K562 (cell line): ENCODE measurements at regions not wholly inside any gene's neighbourhood (a gene's known extent, or its start where the extent isn't known, plus 50 kb on each side); places are given as distances from the start of the nearest gene placed in this dataset.

Source experiments
- ATAC-seq: fragments of 200-7000 bp; cut with Tn5 transposase; 3 replicates; pipeline ENCODE4 v1.9.1; 2020; ENCODE audit warnings: moderate library complexity
- BruUV-seq: library from RNA; stranded (reverse); fragments of 400-500 nt; replicated peaks from 2 replicates; lab custom pipeline; 2021; lab: Mats Ljungman, UMichigan
- CTCF ChIA-PET: fragments of 300-600 bp; formaldehyde crosslinking; extraction: SDS; loops from one replicate; lab custom pipeline; 2021; ENCODE audit warnings: low intra/inter-chr PET ratio; lab: Yijun Ruan, JAX
- POLR2A ChIA-PET: fragments of 300-600, 350-650 bp; sonication (Branson Sonifier 250); formaldehyde crosslinking; extraction: SDS; loops from one replicate; lab custom pipeline; 2021; ENCODE audit warnings: antibody characterized with exemption, inconsistent platforms; lab: Yijun Ruan, JAX
- DNase-seq, 4 experiments: peaks; one replicate each; pipeline versions ENCODE4 v3.0.0 to v3.0.0-alpha.2; 2011 to 2018; ENCODE audit warnings: low spot score in 3 of 4, mixed read lengths in 3 of 4; ENCODE audit errors: extremely low read depth in 1 of 4
- FAIRE-seq: peaks from 2 replicates; lab custom pipeline; 2011; peaks lifted over from hg19 to GRCh38; lab: Jason Lieb, UNC
- H2AFZ ChIP-seq: 2 replicates; pipeline ENCODE4 v1.6.0; 2011; ENCODE audit warnings: low read depth, low read length, control low read depth, inconsistent platforms
- H3K27ac ChIP-seq: fragments of 200-600 bp; 3 replicates; pipeline ENCODE4 v1.8.0; 2011; ENCODE audit warnings: low read depth, mild to moderate bottlenecking, control low read depth, inconsistent platforms, low read length, moderate library complexity, mixed read lengths; ENCODE audit errors: extremely low read depth
- H3K27me3 ChIP-seq, 2 experiments: fragments of 300-600 bp in 1 of 2; 2 replicates in 1 of 2; 3 replicates in 1 of 2; pipeline versions ENCODE4 v1.6.0 to v1.8.0; 2011; ENCODE audit warnings: inconsistent platforms in 2 of 2, low read length in 2 of 2, mild to moderate bottlenecking in 1 of 2, mixed read lengths in 1 of 2, moderate library complexity in 1 of 2; ENCODE audit not compliant: control insufficient read depth in 2 of 2, insufficient read depth in 2 of 2
- H3K36me3 ChIP-seq: fragments of 300-600 bp; 3 replicates; pipeline ENCODE4 v1.8.0; 2011; ENCODE audit warnings: mild to moderate bottlenecking, low read length, inconsistent platforms; ENCODE audit not compliant: control insufficient read depth, insufficient read depth
- H3K4me1 ChIP-seq, 2 experiments: fragments of 200-600 bp in 1 of 2; replicated peaks in 1 of 2; 2 replicates in 1 of 2; 3 replicates in 1 of 2; pipeline versions ENCODE4 v1.5.1 to v1.8.0; 2011; ENCODE audit warnings: inconsistent platforms in 2 of 2, low read length in 2 of 2, mild to moderate bottlenecking in 1 of 2, mixed read lengths in 1 of 2, moderate library complexity in 1 of 2; ENCODE audit not compliant: control insufficient read depth in 2 of 2, insufficient read depth in 2 of 2
- H3K4me2 ChIP-seq: 2 replicates; pipeline ENCODE4 v1.6.1; 2011; ENCODE audit warnings: low read length, control low read depth, inconsistent platforms, mixed read lengths; ENCODE audit not compliant: insufficient read depth
- H3K4me3 ChIP-seq: fragments of 200-600 bp; sonication (generic), shearing (Covaris generic); 2 replicates; pipeline ENCODE4 v1.5.1; 2016; ENCODE audit warnings: control low read depth, inconsistent platforms
- H3K79me2 ChIP-seq: fragments of 200-600 bp; 3 replicates; pipeline ENCODE4 v1.8.0; 2011; ENCODE audit warnings: low read length, inconsistent platforms; ENCODE audit not compliant: control insufficient read depth, insufficient read depth
- H3K9ac ChIP-seq, 2 experiments: 2 replicates each; pipeline versions ENCODE4 v1.6.0 to v1.6.1; 2011; ENCODE audit warnings: low read depth in 2 of 2, low read length in 2 of 2, control low read depth in 1 of 2, inconsistent platforms in 1 of 2, mild to moderate bottlenecking in 1 of 2, mixed read lengths in 1 of 2; ENCODE audit not compliant: insufficient read depth in 1 of 2
- H3K9me1 ChIP-seq: one replicate; pipeline ENCODE4 v1.6.0; 2011; ENCODE audit warnings: inconsistent platforms, mild to moderate bottlenecking, low read length, moderate library complexity; ENCODE audit not compliant: control insufficient read depth, insufficient read depth
- H3K9me3 ChIP-seq: replicated peaks from 2 replicates; pipeline ENCODE4 v1.5.1; 2011; ENCODE audit warnings: low read depth, low read length, inconsistent platforms; ENCODE audit not compliant: control insufficient read depth, insufficient read depth
- H4K20me1 ChIP-seq: replicated peaks from 2 replicates; pipeline ENCODE4 v1.6.1; 2011; ENCODE audit warnings: low read length, inconsistent platforms, mixed read lengths; ENCODE audit not compliant: control insufficient read depth, insufficient read depth
- ARID3B ChIP-seq: fragments of 250-450 bp; sonication (Bioruptor Pico); IDR thresholded peaks from 2 replicates; pipeline ENCODE4 v1.4.0; 2020; ENCODE audit warnings: borderline replicate concordance
- ATF7 ChIP-seq: fragments of 450-650 bp; IDR thresholded peaks from 2 replicates; pipeline ENCODE4 v1.7.1; 2014; ENCODE audit warnings: mild to moderate bottlenecking, moderate library complexity
- CC2D1A ChIP-seq: fragments of 450-650 bp; IDR thresholded peaks from 2 replicates; pipeline ENCODE4 v1.6.1; 2017; ENCODE audit warnings: mild to moderate bottlenecking
- FOXK1 ChIP-seq: sonication (generic); formaldehyde crosslinking; IDR thresholded peaks from 2 replicates; pipeline ENCODE4 v1.8.0; 2022; ENCODE audit warnings: missing genetic modification reagents, mild to moderate bottlenecking, borderline replicate concordance
- LEF1 ChIP-seq: fragments of 450-650 bp; IDR thresholded peaks from 2 replicates; pipeline ENCODE4 v1.6.1; 2016; ENCODE audit warnings: mild to moderate bottlenecking
- NFYB ChIP-seq: IDR thresholded peaks from 2 replicates; pipeline ENCODE4 v1.6.1; 2011; ENCODE audit warnings: mild to moderate bottlenecking, moderate library complexity; ENCODE audit not compliant: insufficient read length; ENCODE audit errors: extremely low read depth
- RBM22 ChIP-seq: fragments of 200-400 bp; formaldehyde crosslinking; IDR thresholded peaks from 2 replicates; pipeline ENCODE4 v1.6.1; 2018; ENCODE audit warnings: low read length, low read depth; ENCODE audit not compliant: poor library complexity, severe bottlenecking
- SMAD4 ChIP-seq: fragments of 250-450 bp; sonication (Bioruptor Pico); conservative IDR thresholded peaks from 2 replicates; pipeline ENCODE4 v1.8.0; 2021; ENCODE audit warnings: inconsistent platforms, mild to moderate bottlenecking, moderate library complexity
- SMARCA5 ChIP-seq: fragments of 450-650 bp; IDR thresholded peaks from 2 replicates; pipeline ENCODE4 v1.6.1; 2016
- ZNF197 ChIP-seq: fragments of 200-800 bp; sonication (Bioruptor generic); IDR thresholded peaks from 2 replicates; pipeline ENCODE4 v1.6.1; 2016; ENCODE audit warnings: low read depth, missing genetic modification characterization, missing compliant biosample characterization
- ZNF354B ChIP-seq: fragments of 250-450 bp; sonication (Bioruptor Pico); IDR thresholded peaks from 2 replicates; pipeline ENCODE4 v1.4.0; 2020
- ZZZ3 ChIP-seq: fragments of 450-650 bp; IDR thresholded peaks from 2 replicates; pipeline ENCODE4 v1.6.1; 2016; ENCODE audit warnings: antibody characterized with exemption, mild to moderate bottlenecking, moderate library complexity
- WGBS: fragments of 100-300 bp; shearing (Covaris generic); methylation state at CpG from one replicate; pipeline ENCODE4 v1.1.6; 2016; ENCODE audit warnings: low coverage, mixed read lengths; ENCODE audit not compliant: insufficient coverage; ENCODE audit errors: missing lambda C conversion rate; 5-methylcytosine and 5-hydroxymethylcytosine counted together
- in situ Hi-C: fragments of 300-500 bp; cut with MboI; formaldehyde crosslinking; loops from 4 replicates; pipeline ENCODE4 v1.15.0; 2018; ENCODE audit warnings: inconsistent platforms, mixed read lengths
- intact Hi-C: fragments of 100-400 bp; cut with micrococcal nuclease; formaldehyde crosslinking; loops from 2 replicates; pipeline ENCODE4 v1.14.2; 2022
- TF ChIP-seq, protein P1 (sequence below): fragments of 250-450 bp; sonication (Bioruptor Pico); IDR thresholded peaks from 2 replicates; pipeline ENCODE4 v1.5.0; 2020; ENCODE audit warnings: mild to moderate bottlenecking

DNA sequence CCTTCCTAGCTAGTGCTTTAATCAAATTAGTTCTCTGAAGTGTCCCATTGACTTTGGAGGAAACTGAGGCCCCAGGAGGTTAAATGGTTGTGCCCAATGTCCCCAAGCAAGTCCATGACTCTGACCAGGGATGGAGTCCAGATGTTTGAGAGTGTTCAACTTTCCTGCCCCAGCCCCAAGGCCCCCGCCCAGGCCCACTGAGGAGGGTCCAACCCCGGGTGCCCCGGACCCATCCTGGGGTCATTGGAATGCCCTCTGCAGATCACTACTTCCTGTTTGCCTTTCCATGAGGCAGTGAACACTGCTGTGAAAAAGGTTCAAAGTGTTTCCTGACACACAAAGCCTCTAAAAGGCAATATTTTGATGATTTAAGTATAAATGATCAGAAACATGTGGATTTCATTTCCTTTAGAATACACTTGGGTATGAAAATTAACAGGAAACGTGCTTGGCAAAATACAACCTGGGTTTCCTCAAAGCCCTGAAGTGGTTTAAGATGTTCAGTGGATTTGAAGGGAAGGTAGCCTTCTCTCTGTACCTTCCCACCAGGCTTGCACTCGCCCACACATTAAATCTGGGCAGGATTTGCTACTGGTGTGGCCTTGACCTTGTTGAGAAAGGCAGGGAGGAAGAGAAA, 335.7 kb downstream of the TSHZ3 start:
- WGBS = 0% methylated on average over 5 of the region's 5 CpGs
- ChIA-PET POLR2A (no interaction called here), CTCF (no interaction called here)
- H3K27me3 ChIP-seq = no peaks in the 10 kb centered on the region
- BruUV-seq = no TSS peak
- no peak overlapping the region for H3K4me3 ChIP-seq
- no peak for ATAC-seq
- TF ChIP-seq ATF7 (no peak), FOXK1 (no peak), SMAD4 (no peak), SMARCA5 (no peak), RBM22 (no peak)
- H3K9me3 ChIP-seq = no peaks in the 10 kb centered on the region
- H3K4me2 ChIP-seq = no peak overlapping the region
- H3K79me2 ChIP-seq = no peaks in the 10 kb centered on the region
- H4K20me1 ChIP-seq = no peaks in the 10 kb centered on the region
- no peak for FAIRE-seq
- no peak overlapping the region for H3K27ac ChIP-seq
- H3K4me1 ChIP-seq = no peaks in the 10 kb centered on the region
- H2AFZ ChIP-seq = no peak overlapping the region
- in situ Hi-C loops = no loop called here
- intact Hi-C loops = no loop called here
- no peak overlapping the region for H3K9ac ChIP-seq
- no peak for DNase-seq
- H3K36me3 ChIP-seq = no peaks in the 10 kb centered on the region
- no peaks in the 10 kb centered on the region for H3K9me1 ChIP-seq

DNA sequence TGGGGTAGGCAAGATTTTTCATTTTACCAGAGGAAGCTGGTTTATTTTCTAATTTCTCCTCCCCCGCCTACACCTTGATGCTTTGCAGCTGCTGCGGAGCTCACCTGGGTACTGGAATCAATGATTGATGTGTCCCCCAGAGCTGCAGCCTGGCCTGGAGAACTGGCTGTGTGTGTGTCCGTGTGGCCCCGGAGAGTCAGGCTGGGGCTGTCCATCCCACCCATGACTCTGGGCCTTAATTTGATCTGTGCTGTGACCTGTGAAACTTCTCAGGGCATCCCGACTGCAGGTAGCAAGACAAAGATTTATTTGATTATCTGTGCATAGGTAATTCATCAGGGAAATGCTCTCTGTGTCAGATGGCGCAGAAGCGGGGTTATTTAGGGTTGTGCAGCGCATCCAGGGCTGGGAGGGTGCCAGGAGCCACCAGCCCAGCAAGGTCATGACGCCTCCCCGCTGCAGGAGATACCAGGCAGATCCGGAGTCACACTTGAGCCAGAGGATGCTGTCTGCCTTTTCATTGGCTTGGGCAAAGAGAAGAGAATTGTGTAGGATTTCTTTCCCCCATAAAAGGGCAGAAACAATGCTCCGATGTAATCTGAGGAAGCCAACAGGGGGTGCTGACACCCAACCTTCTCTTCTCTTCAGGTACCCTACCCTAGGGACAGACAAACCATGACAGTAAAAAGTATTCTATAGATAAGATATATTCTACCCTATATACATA, 346.6 kb downstream of the TSHZ3 start:
- H4K20me1 ChIP-seq = no peaks in the 10 kb centered on the region
- DNase-seq = peak in 1 of 4 experiments; percentile 3
- no peaks in the 10 kb centered on the region for H3K9me1 ChIP-seq
- intact Hi-C loops (no loop called here), in situ Hi-C loops (no loop called here)
- no peak for ATAC-seq
- no peaks in the 10 kb centered on the region for H3K9me3 ChIP-seq
- BruUV-seq = no TSS peak
- no peak overlapping the region for H3K9ac ChIP-seq
- 1% methylated on average over 12 of the region's 12 CpGs for WGBS
- H3K27ac ChIP-seq = no peak overlapping the region
- ChIA-PET CTCF (no interaction called here), POLR2A (no interaction called here)
- H3K4me3 ChIP-seq = no peak overlapping the region
- FAIRE-seq = no peak
- H3K36me3 ChIP-seq = no peaks in the 10 kb centered on the region
- H3K27me3 ChIP-seq = no peaks in the 10 kb centered on the region
- H3K4me2 ChIP-seq = no peak overlapping the region
- no peaks in the 10 kb centered on the region for H3K79me2 ChIP-seq
- no peaks in the 10 kb centered on the region for H3K4me1 ChIP-seq
- no peak overlapping the region for H2AFZ ChIP-seq
- TF ChIP-seq ZZZ3 = no peak
- no peak for TF ChIP-seq ARID3B
- TF ChIP-seq ZNF197 (CRISPR knock-in tag) = no peak
- no peak for TF ChIP-seq LEF1
- no peak for TF ChIP-seq ZNF354B (CRISPR knock-in tag)
- TF ChIP-seq NFYB = no peak
- no peak for TF ChIP-seq CC2D1A
- TF ChIP-seq, protein P1, sequence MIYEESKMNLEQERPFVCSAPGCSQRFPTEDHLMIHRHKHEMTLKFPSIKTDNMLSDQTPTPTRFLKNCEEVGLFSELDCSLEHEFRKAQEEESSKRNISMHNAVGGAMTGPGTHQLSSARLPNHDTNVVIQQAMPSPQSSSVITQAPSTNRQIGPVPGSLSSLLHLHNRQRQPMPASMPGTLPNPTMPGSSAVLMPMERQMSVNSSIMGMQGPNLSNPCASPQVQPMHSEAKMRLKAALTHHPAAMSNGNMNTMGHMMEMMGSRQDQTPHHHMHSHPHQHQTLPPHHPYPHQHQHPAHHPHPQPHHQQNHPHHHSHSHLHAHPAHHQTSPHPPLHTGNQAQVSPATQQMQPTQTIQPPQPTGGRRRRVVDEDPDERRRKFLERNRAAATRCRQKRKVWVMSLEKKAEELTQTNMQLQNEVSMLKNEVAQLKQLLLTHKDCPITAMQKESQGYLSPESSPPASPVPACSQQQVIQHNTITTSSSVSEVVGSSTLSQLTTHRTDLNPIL (CRISPR knock-in tag) = no peak
